NCI-H524 treated with DMSO at 0.1 percent for 48 hours (cell line): ENCODE measurements at regions not wholly inside any gene's neighbourhood (a gene's known extent, or its start where the extent isn't known, plus 50 kb on each side); places are given as distances from the start of the nearest gene placed in this dataset.

Experiments
- DNase-seq: peaks from one replicate; lab custom pipeline; 2025; lab: John Stamatoyannopoulos, UW

DNA sequence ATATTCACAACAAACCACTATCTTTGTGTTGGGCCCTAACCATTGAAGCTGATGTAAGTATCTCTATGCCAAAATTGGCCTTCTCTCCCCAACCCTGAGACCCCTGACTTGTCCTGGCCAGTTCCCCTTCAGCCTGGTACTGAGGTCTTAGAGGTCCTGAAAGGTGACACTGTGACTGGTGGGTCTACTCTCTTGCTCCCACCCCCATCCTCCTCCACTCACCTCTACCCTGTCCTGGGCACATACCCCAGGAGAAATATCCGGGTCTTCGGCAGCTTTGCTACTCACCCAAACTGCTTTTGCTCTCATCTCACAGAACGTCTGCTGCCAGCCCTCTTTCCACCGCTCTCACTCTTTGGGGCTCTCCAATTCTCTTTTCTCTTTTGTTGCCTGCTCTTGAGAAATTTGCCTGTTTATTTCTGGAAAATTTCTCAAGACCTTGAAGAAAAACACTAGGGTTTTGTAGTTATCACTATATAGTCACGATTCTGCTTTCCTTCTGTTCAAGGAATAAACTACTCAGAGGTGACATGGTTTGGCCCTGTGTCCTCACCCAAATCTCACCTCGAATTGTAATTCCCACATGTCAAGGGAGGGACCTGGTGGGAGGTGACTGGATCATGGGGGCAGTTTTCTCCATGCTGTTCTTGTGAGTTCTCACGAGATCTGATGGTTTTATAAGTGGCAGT is 133.8 kb upstream of the PKDCC start:
- DNase-seq = no peak

DNA sequence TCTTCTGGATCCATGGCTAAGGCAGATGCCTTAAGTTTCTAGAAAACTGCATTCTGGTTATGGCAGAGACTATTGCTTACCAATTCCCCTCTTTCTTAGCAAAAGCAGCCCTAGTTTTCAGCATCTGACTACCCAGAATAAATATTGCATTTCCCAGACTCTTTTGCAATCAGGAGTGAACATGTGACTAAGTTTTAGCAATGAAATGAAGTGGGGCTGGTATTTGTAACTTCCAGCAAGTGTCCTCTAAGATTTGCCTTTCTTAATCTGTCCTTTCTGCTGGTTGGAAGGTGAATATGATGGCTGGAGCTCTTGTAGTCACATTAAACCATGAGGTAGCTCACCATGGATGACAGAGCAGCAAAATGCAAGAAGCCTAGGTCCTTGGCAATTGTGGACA is 132.9 kb upstream of the PKDCC start:
- no peak for DNase-seq

DNA sequence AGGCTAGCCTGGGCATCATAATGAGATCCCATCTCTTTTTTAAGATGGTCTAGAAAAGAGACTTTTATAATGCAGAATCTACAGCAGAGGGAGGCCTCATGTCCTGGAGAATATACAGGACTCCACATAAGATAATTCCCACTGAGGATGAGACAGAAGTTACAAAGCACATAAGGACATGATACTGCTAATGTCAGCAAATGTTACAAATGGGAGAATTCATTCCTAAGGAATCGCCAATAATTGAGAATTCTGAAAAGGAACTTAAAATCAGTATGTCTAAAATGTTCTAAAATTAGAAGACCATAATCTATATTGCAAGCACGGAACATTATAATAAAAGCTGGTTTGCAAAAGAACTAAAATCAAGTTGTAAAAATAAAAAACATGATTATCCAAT is 131.6 kb upstream of the PKDCC start:
- DNase-seq = no peak

DNA sequence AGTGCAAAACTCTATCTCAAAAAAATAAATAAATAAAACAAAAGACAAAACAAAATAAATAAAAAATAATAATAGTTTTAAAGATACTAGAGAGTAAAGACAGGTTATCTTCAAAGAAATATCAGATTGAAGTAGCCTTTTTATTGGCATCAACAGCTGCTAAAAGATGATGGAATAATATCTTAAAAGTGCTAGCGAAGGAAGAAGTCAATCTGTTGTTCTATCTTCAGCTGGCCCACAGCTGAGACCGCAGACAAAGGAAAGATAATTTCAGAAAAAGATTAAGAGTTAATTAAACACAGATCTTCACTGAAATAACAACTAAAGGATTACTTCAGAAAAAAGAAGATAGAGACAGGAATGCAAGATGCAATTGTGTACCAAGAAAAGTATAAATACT is 130.2 kb upstream of the PKDCC start:
- no peak for DNase-seq

DNA sequence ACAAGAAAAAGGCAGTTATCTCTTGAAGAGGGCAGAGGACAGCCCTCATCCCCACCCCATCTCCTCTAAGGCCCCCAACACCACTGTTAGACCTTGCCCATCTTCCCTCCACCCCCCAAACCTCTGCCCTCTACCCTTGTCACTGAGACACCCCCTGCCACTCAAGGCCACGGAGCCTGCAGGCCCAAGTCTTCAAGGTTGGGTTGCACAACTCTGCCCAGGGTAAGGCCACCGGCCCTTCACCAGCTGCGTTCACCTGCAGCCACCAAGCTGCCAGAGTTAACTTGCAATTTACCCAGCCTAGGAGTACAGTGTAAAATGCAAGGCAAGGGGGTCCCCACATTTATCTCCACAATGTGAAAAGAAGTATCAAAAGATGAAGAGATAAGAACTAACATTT is 128.7 kb upstream of the PKDCC start:
- DNase-seq = no peak

DNA sequence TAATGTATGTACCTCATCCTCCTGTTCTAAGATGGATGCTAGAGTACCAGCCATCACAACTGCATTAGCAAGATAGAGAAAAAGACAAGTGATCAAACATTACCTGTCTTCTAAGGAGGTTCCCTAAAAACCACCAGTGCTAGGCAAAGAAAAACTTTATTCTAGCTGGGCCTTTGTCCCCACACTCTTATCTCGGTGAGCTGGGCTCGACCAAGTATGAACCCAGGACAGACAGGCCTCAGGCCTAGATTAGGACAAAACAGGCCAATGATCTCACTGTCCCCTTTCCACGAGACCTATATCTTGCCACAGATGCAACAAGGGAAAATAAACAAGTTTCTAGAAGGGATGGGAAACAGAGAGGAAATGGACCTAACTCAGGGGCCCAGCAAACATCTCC is 127.6 kb upstream of the PKDCC start:
- no peak for DNase-seq

DNA sequence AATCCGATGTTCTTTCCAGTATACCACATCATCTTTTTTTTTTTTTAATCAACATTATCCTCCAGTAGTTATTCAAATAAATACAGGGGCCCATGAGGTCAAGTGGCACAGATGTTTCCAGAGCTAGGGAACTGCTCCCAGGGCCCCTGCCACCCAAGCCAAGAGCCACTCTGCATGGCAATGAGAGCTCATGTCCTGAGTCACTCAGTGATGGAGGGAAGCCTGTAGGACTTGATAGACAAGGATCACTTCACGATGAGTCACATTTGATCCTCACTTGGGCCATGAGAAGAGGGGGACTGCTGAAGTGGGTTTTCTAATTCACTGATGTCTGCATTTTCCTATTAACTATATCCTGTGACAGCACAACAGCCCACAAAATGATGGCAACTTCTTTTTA is 127.0 kb upstream of the PKDCC start:
- no peak for DNase-seq

DNA sequence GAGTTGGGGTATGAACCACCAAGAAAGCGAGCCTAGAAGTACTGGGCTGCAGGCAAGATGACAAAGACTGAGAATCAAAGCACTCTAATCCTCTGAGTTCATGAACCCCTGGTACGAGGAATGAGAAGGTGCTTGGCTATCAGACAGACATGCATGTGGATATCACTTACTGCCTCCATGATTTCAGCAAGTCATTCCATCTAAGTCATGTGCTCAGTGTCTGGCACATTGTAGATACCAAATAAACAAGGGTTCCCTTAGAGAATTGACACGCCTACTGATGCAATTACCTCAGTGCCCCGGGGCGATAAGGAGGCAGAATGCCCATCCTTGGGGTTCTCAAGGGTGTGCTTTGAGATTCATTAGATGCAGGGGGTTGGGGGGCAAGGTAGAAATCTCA is 125.6 kb upstream of the PKDCC start:
- no peak for DNase-seq

DNA sequence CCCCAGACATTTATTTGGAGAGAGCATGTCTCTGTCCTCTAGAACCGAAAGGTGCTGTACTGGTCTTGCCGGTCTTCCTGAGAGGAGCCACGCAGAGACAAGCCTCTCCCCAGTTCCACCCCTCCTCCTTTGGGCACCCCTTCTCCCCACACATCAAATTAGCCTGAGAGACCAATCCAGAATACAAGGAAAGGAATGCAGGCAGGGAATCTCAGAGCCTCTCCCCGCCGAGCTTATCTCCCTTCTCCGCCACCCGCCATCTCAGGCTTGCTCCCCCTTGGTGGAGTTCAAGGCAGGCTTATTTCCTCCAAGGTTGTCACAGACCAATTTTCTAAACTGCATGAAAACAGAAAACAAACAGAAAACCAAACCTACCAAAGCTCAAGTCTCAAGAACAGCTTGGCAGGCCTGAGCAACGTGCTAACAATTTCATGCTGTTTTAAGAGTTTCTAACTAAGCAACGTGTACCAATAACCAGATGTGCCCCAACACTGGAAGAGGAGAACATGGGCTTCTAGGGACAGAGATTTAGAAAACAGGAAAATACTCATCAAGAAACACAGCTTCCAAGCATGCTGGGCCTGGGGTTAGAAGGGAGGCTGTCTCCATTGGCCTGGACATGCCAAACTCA is 124.5 kb upstream of the PKDCC start:
- no peak for DNase-seq

DNA sequence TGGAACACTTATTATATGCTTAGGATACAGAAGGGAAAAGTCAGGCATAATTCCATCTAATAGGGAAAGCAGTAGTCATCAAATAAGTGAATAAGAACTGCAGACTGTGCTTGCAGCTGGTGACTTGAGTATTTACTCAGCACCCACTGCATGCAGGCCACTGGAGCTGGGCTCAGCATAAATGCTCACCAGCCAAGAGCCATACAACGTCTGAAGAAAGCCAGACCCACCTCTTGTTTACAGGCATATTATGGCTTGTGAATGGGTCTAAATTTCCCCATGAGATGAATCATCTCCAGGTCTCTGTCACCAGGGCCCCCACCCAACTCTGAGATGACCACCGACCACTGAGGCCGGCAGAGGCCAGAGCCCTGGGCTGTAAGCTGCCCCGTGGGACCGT is 123.8 kb upstream of the PKDCC start:
- no peak for DNase-seq

DNA sequence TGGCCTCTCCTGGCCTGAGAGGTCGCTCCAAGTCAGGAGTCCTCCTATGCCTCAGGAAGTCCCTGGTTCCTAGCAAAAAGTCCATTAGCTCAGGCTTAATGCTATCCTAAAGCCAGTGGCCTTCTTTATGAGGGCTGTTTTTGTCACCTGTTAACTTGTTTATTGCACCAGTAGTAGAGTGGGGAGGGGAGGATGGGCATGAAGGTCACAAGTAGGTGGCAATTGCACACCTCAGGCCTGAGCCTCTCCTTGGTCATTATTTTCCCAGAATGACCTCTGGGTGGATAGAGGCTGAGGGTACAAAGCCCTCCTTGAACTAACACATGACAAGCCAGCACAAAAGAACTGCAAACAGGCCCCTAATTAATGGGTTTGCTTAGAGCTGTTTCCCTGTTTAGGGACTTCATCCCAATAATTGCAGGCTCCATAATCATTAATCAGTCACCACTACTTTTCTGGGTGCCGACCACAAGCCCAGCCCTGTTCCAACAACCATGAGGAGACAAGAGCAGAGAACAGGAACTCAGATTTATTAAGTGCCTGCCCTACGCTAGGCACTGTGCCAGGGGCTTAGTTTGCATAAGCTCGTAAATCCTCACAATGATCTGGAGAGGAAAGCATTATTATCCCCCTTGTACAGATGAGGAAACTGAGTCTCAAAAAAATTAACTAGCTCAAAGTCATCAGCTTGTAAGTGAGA is 123.0 kb upstream of the PKDCC start:
- no peak for DNase-seq

DNA sequence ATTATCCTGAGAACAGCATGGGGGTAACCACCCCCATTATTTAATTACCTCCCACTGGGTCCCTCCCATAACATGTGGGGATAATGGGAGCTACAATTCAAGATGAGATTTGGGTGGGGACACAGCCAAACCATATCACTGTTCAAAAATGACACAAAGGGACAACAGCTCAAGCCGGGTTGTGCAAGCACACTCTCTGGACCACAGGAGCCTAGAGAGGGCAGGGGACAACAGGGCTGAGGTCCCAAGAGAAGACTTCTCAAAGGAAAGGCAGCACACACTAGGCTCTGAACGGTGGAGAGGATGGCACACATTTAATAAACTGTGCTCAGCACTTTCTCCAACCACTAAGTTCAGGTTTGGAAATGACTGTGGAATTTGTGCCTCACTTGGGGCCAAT is 122.1 kb upstream of the PKDCC start:
- no peak for DNase-seq

DNA sequence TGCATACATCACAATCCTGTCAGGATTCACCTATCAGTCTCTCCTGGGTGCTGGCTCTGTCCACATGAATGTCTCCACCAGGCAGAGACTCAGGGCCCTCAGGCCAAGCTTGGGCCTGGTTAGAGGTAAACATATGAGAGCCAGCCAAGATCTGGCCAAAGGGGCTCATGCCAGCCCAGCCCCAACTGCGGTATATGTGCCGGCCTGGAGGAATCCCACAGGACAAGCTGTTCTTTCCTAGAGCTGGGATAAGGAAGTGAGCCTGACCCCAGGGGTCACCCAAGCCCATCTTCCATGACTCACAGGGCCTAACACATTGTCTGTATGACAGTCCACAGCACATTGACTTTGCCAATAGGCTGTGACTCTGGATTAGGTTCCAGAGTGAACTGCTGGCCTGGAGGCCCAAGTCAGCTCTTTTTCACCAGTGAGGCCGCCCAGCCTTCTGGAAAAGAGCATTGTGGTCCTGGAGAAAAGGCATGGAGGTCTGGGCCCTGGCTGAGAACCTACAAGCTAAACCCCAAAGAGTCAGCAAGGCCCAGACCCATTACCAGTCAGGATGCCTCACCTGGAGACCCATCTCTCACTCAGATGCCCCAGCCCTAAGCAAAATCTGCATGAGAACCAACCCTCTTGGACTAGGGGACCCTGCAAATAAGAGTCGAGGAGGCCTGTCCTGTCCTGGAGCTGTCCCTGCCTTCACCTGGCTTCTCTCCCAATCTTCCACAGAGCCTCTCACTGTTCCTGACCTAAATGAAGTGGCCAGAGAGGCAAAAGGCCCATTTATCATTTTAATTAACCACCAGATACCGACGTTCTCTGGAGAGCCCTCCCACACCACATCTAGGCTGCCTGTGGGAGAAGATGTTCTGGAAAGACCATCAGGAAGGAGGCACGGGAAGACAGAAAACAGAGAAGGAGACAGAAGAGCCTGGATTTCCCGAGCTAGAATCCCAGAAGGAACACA is 120.9 kb upstream of the PKDCC start:
- no peak for DNase-seq

DNA sequence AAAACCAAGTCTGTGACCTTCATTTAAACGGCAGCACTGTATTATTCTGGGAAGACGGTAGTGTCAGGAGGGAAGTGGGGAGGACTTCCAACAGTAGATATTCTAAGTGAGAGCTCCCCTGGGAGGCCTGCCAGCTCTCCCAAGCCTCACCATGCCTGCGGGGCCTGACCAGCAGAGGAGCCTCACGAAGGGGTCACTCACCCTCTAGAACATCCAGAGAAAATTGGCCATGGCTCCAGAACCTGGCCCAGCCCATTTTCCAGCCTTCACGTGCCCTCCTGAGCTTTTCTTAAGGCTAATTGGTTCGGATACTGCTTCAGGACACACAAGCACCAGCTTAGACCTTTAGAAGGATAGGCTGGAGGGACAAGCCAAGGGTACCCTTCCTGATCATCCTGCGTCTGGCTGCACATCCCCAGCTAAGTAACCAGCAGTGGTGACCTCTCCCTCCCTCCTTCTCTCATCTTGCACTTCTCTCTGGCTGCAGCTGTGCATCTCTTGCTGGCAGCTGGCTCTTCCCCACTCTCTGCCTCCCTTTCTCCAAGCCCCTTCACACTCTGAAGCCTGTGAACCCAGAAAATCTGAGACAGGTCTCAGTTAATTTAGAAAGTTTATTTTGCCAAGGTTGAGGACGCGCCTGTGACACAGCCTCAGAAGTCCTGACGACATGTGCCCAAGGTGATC is 120.1 kb upstream of the PKDCC start:
- DNase-seq = no peak

DNA sequence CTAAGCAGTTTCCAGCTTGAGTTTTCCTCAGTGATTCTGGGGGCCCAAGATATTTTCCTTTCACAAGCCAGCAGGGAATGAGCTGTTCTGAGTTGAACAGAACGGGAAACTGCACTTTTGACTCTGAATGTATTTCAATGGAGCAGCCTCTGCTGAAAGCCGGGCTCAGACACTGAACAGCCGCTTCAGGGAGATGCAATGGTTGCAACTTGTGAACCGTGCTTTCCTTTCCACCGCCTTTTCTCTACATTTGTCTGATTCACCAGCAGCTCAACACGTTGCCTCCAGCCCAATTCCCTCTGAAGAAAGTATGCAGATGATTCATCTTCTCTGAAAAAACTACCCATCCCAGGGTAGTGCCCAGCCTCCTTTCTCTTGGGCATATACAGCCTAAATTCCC is 119.3 kb upstream of the PKDCC start:
- no peak for DNase-seq

DNA sequence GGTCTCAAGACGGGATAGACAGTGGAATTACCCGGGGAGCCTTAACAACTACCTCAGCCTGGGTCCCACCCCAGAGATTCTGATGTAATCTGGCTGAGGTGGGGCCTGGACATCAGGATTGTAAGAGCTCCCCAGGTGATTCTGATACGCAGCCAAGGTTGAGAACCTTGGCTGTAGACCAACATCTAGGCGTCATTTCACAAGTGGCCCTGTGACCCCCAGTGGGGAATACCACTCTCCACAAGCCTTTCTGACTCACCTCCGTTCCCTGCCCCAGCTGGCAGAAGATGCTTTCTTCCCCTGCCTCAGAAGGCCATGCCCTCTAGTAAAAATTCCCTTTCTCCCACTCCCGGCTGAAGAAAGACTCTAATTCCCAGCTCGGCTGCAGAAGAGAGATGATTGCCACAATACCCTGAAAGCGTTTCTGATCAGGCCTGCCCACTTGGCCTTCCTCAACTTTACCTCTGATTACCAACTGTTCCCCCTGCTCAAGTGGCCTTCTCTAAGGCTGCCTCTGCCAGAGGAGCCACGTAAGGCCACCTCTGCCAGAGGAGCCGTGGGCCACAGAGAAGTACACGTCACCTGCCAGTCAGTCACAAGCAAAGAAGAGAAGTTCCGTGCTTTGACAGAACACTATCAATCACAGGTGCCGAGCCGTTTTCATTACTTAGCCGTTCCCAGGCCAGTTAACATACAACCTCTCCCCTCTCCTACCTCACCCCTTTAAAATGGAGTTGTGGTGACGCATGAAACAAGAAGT is 116.8 kb upstream of the PKDCC start:
- DNase-seq = no peak

DNA sequence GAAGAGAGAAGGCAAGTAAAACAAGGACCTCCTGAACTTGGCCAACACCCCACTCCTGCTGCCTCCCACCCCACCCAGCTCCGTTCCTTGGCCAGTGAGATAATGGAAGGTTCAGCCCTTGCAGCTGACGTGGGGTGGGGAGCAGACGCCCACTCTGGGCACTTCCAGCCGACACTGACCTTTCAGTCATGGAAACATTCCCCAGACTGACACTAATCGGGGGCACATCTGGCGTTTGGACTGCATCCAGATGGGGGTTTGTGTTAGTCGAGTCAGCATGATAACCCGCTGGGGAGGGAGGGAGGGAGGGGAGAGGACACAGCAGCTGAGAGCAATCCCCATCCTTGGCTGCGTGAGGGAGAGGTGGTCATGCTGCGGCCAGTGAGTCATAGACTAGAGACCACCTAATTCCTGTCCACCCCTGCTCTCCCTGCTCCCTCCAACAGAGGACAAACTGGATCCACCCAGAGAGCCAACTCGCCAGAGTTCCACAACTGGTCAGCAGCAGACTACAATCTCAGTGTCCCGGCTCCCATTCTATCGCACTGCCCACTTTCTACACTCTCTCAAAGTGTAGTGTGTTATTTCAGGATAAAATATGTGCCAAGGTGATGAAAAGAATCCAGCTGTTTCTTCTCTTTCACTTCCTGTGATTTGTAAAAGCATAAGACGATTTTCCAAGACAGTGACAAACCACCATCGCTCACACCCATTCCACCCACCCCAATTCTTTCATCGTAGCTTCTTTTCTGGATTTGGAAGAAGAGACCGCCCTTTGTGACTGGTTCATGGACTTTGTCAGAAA is 115.4 kb upstream of the PKDCC start:
- peak; percentile 29 for DNase-seq

DNA sequence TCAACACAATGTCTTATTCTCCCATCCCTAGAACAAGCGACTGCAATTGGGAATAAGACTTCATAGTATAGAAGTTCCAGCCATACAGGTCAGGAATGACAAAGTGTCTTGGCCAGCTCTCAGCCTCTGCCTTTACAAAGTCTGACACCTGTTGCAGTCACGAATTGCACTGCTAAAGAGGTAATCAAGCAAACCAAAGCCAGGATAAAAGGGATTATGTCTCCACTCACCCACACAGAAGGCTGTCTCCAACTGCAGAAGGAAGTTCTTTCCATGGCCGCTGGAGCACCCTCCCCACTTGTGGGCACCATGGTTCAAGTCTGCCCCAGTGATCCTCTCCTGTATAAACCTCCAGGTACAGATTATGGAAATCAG is 114.8 kb upstream of the PKDCC start:
- DNase-seq = peak; percentile 41

DNA sequence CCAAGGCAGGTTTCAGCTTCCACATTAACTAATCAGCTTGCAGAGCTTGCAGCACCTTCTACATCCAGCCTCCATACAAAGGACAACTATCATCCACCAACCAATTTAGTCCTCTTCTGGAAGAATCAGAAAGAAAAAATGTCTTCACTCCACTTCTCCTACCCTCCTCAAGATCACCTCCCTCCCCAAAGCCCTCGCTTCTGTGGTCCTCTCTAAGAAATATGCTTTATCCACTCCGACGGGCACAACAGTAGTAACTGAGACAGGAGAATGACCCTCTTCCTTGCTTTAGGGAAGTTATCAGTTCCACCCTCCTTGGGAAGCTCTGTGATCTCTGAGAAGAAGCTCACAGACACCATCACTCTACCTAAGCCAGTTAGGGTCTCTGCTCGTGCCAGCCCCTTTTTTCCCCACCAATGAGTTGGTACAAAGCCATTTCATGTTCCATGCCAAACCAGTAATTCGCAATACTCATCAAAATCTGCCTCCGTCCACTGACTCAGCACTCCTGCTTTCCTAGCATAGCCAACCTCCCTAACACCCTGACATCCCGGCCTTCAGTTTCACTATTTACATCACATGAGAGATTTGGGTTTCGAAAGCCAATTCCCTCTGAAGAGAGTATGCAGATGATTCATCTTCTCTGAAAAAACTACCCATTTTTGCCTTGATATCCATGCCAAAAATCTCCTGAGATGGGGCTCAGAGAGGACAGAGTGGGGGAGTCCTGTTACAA is 114.1 kb upstream of the PKDCC start:
- no peak for DNase-seq
